Neutrophil (primary cell): ENCODE measurements at regions not wholly inside any gene's neighbourhood (a gene's known extent, or its start where the extent isn't known, plus 50 kb on each side); places are given as distances from the start of the nearest gene placed in this dataset.

Source experiments
- H3K27ac ChIP-seq: fragments of 200-600 bp; sonication (generic); 2 replicates; pipeline ENCODE4 v1.5.1; 2016; ENCODE audit warnings: mild to moderate bottlenecking, moderate library complexity
- H3K27me3 ChIP-seq: fragments of 200-600 bp; sonication (generic); 2 replicates; pipeline ENCODE4 v1.6.0; 2016; ENCODE audit warnings: mild to moderate bottlenecking
- H3K36me3 ChIP-seq: fragments of 200-600 bp; sonication (generic); 2 replicates; pipeline ENCODE4 v1.5.1; 2017
- H3K4me1 ChIP-seq, 2 experiments: fragments of 200-600 bp in 1 of 2; sonication (generic) in 1 of 2; 1 replicate in 1 of 2; 2 replicates in 1 of 2; pipeline versions ENCODE4 v1.5.1 to v1.6.1; 2013 to 2016; ENCODE audit warnings: low read depth in 1 of 2, low read length in 1 of 2, mild to moderate bottlenecking in 1 of 2, moderate library complexity in 1 of 2; ENCODE audit not compliant: control insufficient read depth in 1 of 2, insufficient read depth in 1 of 2
- H3K4me3 ChIP-seq, 2 experiments: fragments of 200-600 bp in 1 of 2; sonication (generic) in 1 of 2; 1 replicate in 1 of 2; 2 replicates in 1 of 2; pipeline ENCODE4 v1.5.1; 2013 to 2016; ENCODE audit warnings: low read depth in 1 of 2, low read length in 1 of 2, mild to moderate bottlenecking in 1 of 2, moderate library complexity in 1 of 2
- H3K9me3 ChIP-seq: fragments of 200-600 bp; sonication (generic); 2 replicates; pipeline ENCODE4 v1.5.1; 2016
- CTCF ChIP-seq: fragments of 200-600 bp; sonication (generic); IDR thresholded peaks from 2 replicates; pipeline ENCODE4 v1.5.1; 2016; ENCODE audit warnings: antibody characterized with exemption

DNA sequence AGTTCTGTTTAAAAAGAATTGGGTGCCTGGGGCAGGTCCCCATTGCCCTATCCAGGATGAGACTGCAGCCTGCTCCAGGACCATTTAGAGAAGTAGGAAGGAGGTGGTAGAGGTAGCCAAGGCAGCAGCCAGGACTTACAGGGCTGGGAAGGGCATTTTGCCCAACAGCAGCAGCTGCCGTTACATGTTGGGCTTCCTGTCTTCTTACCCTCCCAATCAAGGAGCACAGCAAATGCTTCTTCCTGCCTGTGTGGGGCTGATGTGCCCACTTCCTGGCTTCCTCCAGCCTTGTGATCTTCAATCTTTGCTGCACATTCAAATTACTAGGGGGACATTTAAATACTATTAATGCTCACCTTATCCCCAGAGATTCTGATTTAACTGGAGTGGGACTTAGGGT, 112.0 kb downstream of the QPCT start:
- Histone ChIP-seq H3K4me1 (no peaks in the 10 kb centered on the region), H3K4me3 (no peak overlapping the region), H3K9me3 (no peaks in the 10 kb centered on the region), H3K27me3 (no peaks in the 10 kb centered on the region), H3K27ac (no peak overlapping the region), H3K36me3 (no peaks in the 10 kb centered on the region)
- no peak for TF ChIP-seq CTCF

GRCh38 chr2:37457401-37457901, 113.0 kb downstream of the QPCT start:
- no peak overlapping the region for H3K27ac ChIP-seq
- no peaks in the 10 kb centered on the region for H3K4me1 ChIP-seq
- no peak for TF ChIP-seq CTCF
- H3K9me3 ChIP-seq, result no peaks in the 10 kb centered on the region
- H3K36me3 ChIP-seq, result no peaks in the 10 kb centered on the region
- H3K4me3 ChIP-seq, result no peak overlapping the region
- no peaks in the 10 kb centered on the region for H3K27me3 ChIP-seq

- no peak overlapping the region for H3K4me3 ChIP-seq
- no peak for TF ChIP-seq CTCF
- H3K9me3 ChIP-seq, result no peaks in the 10 kb centered on the region
- no peaks in the 10 kb centered on the region for H3K36me3 ChIP-seq
- H3K27ac ChIP-seq, result no peak overlapping the region
- H3K27me3 ChIP-seq, result no peaks in the 10 kb centered on the region
- no peaks in the 10 kb centered on the region for H3K4me1 ChIP-seq
Measured at GRCh38 chr2:37458133-37458532, 113.7 kb downstream of the QPCT start.

- H3K27ac ChIP-seq, result no peak overlapping the region
Measured at GRCh38 chr2:37459095-37459981, 114.9 kb downstream of the QPCT start.

GRCh38 chr2:37460896-37461229, 116.4 kb downstream of the QPCT start:
- H3K36me3 ChIP-seq, result no peaks in the 10 kb centered on the region
- no peaks in the 10 kb centered on the region for H3K4me1 ChIP-seq
- no peak for TF ChIP-seq CTCF
- H3K27ac ChIP-seq, result no peak overlapping the region
- no peaks in the 10 kb centered on the region for H3K9me3 ChIP-seq
- no peak overlapping the region for H3K4me3 ChIP-seq
- H3K27me3 ChIP-seq, result no peaks in the 10 kb centered on the region

More at GRCh38 chr2:37459095-37459981, 114.9 kb downstream of the QPCT start:
- Histone ChIP-seq H3K4me3 (no peak overlapping the region), H3K36me3 (no peaks in the 10 kb centered on the region), H3K27me3 (no peaks in the 10 kb centered on the region), H3K9me3 (no peaks in the 10 kb centered on the region), H3K4me1 (no peaks in the 10 kb centered on the region)
- TF ChIP-seq CTCF, result no peak
